ENCODE measurements at regions not wholly inside any gene's neighbourhood (a gene's known extent, or its start where the extent isn't known, plus 50 kb on each side); places are given as distances from the start of the nearest gene placed in this dataset.

- no peak overlapping the region for H3K4me3 ChIP-seq (replicated peaks in 1 of 3; ENCODE audit: insufficient read depth in 1 of 3, low read depth in 1 of 3, low read length in 3 of 3)
- no peaks in the 10 kb centered on the region for H3K79me2 ChIP-seq (ENCODE audit: control insufficient read depth, insufficient read depth, low read length)
- POLR2A ChIA-PET = no interaction called here
- FAIRE-seq (no peak), DNase-seq (ENCODE audit: low read depth, low spot score) (no peak)
- intact Hi-C loops (cut with micrococcal nuclease) = no loop called here
- H3K9ac ChIP-seq (replicated peaks; ENCODE audit: extremely low read depth, insufficient read depth, low read length) = no peak overlapping the region
- H4K20me1 ChIP-seq (replicated peaks; ENCODE audit: control insufficient read depth, extremely low read depth, insufficient read depth, low read length) = no peaks in the 10 kb centered on the region
- no peak overlapping the region for H3K4me2 ChIP-seq (ENCODE audit: insufficient read depth, low read length)
- CTCF ChIA-PET = interaction anchor here (1.3 to 1.6 kb wide), 2 partner anchors 37 to 99 kb away, joined by 3 read pairs; no protein-coding TSS in a partner anchor
- no peaks in the 10 kb centered on the region for H3K9me3 ChIP-seq (replicated peaks; ENCODE audit: control insufficient read depth, insufficient read depth, low read length)
- no peak overlapping the region for H2AFZ ChIP-seq (ENCODE audit: low read depth, low read length)
- no peaks in the 10 kb centered on the region for H3K9me1 ChIP-seq (replicated peaks; ENCODE audit: control insufficient read depth, extremely low read depth, insufficient read depth, low read length)
- no peak overlapping the region for H3K27ac ChIP-seq (ENCODE audit: insufficient read depth, low read depth, low read length)
- peaks cover 0 to 5% of the 10 kb centered on the region in 2 experiments for H3K27me3 ChIP-seq (ENCODE audit: control insufficient read depth in 2 of 2, insufficient read depth in 2 of 2, low read length in 2 of 2)
- TF ChIP-seq, protein P1, sequence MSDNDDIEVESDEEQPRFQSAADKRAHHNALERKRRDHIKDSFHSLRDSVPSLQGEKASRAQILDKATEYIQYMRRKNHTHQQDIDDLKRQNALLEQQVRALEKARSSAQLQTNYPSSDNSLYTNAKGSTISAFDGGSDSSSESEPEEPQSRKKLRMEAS (IDR thresholded peaks at IDR 0.05; ENCODE audit: insufficient read depth, insufficient read length) = no peak
- TF ChIP-seq FOS (IDR thresholded peaks at IDR 0.05; ENCODE audit: borderline replicate concordance, insufficient read depth, low read length) (no peak), MYC (IDR thresholded peaks at IDR 0.05; ENCODE audit: low read depth, low read length) (no peak), POLR2AphosphoS5 (IDR thresholded peaks at IDR 0.05; ENCODE audit: insufficient read depth, low read depth, low read length) (no peak), POLR2A (IDR thresholded peaks at IDR 0.05; ENCODE audit: low read depth, low read length) (no peak), GATA2 (IDR thresholded peaks at IDR 0.05; ENCODE audit: insufficient read depth, insufficient read length, low read depth, low read length) (no peak), EZH2 (IDR thresholded peaks at IDR 0.05; ENCODE audit: borderline replicate concordance, low read depth, low read length, severe bottlenecking) (no peak), JUN (IDR thresholded peaks at IDR 0.05; ENCODE audit: borderline replicate concordance, insufficient read depth, insufficient read length, low read depth) (no peak)
- TF ChIP-seq, protein P2, sequence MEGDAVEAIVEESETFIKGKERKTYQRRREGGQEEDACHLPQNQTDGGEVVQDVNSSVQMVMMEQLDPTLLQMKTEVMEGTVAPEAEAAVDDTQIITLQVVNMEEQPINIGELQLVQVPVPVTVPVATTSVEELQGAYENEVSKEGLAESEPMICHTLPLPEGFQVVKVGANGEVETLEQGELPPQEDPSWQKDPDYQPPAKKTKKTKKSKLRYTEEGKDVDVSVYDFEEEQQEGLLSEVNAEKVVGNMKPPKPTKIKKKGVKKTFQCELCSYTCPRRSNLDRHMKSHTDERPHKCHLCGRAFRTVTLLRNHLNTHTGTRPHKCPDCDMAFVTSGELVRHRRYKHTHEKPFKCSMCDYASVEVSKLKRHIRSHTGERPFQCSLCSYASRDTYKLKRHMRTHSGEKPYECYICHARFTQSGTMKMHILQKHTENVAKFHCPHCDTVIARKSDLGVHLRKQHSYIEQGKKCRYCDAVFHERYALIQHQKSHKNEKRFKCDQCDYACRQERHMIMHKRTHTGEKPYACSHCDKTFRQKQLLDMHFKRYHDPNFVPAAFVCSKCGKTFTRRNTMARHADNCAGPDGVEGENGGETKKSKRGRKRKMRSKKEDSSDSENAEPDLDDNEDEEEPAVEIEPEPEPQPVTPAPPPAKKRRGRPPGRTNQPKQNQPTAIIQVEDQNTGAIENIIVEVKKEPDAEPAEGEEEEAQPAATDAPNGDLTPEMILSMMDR (IDR thresholded peaks at IDR 0.05; ENCODE audit: extremely low read depth in 1 of 2, insufficient read depth in 1 of 2, low read depth in 1 of 2, low read length in 2 of 2) = no peak
- no peaks in the 10 kb centered on the region for H3K36me3 ChIP-seq (ENCODE audit: control insufficient read depth in 2 of 2, extremely low read depth in 1 of 2, insufficient read depth in 2 of 2, low read length in 2 of 2)
- H3K4me1 ChIP-seq (ENCODE audit: control insufficient read depth, extremely low read depth, insufficient read depth, low read length) = no peaks in the 10 kb centered on the region
- dilution Hi-C loops (cut with MboI; ENCODE audit: extremely low pct_ligation_motif_present, low sequenced_read_pairs) = no loop called here
- BruUV-seq (replicated peaks) = no TSS peak
Observed at GRCh38 chr5:38710627-38711026, 135.2 kb upstream of the OSMR start.
